ENCODE measurements at regions not wholly inside any gene's neighbourhood (a gene's known extent, or its start where the extent isn't known, plus 50 kb on each side); places are given as distances from the start of the nearest gene placed in this dataset.

DNA sequence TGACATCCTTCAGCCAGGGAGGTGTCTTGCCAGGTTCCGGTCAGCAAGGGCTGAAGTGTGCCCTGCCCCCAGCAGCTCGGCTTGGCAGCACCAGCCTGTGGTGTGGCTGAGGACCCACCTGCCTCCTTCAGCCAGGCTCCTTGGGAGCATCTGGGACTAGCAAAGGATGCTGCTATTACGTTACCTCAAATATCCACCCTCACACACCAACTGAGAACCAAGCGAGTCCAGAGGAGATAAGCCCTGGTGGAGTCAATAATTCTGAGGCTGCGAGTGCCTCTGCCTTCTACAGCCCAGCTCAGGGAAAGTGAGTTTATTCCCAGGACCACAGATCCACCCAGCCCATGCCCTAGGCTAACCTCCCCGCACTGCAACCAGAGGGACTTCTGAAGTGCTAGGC is 57.1 kb upstream of the FSTL4 start:
- no peaks in the 10 kb centered on the region for H3K9me3 ChIP-seq
- peak in 1 of 4 donors; percentile 19 for ATAC-seq
- no peaks in the 10 kb centered on the region for H3K36me3 ChIP-seq
- intact Hi-C loops (cut with DNase I) = no loop called here
- no peaks in the 10 kb centered on the region for H3K27me3 ChIP-seq
- no peak overlapping the region for H3K4me3 ChIP-seq
- TF ChIP-seq, protein P1, sequence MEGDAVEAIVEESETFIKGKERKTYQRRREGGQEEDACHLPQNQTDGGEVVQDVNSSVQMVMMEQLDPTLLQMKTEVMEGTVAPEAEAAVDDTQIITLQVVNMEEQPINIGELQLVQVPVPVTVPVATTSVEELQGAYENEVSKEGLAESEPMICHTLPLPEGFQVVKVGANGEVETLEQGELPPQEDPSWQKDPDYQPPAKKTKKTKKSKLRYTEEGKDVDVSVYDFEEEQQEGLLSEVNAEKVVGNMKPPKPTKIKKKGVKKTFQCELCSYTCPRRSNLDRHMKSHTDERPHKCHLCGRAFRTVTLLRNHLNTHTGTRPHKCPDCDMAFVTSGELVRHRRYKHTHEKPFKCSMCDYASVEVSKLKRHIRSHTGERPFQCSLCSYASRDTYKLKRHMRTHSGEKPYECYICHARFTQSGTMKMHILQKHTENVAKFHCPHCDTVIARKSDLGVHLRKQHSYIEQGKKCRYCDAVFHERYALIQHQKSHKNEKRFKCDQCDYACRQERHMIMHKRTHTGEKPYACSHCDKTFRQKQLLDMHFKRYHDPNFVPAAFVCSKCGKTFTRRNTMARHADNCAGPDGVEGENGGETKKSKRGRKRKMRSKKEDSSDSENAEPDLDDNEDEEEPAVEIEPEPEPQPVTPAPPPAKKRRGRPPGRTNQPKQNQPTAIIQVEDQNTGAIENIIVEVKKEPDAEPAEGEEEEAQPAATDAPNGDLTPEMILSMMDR (IDR thresholded peaks at IDR 0.05) = no peak
- TF ChIP-seq POLR2A (IDR thresholded peaks at IDR 0.05) = no peak
- WGBS (ENCODE audit: insufficient coverage, low coverage, low lambda C conversion rate, missing lambda C conversion rate) = no CpG with 5 or more reads among the region's 6 CpGs
- H3K4me1 ChIP-seq = no peaks in the 10 kb centered on the region
- no peak for DNase-seq
- H3K27ac ChIP-seq = no peak overlapping the region

DNA sequence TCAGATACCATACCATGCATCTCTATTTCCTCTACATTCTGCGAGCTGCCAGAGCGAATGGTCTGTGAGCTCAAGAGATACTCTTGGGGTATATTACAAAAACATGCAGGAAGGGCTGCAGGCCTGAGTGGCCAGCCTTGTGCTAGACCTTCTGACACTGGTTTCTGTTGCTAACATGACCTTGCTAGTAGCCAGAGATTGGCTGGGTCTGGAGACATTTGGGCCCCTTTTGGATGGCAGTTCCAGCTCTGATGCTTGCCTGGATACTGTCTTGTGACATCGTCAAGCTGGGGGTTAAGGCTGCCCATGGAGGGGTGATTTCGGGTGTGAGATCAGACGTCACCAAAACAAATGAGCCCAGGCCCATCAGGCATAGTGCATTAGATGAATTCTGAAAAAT is 56.1 kb upstream of the FSTL4 start:
- intact Hi-C loops (cut with DNase I) = no loop called here
- Histone ChIP-seq H3K4me1 (no peaks in the 10 kb centered on the region), H3K27ac (no peak overlapping the region), H3K36me3 (no peaks in the 10 kb centered on the region), H3K9me3 (no peaks in the 10 kb centered on the region), H3K4me3 (no peak overlapping the region), H3K27me3 (no peaks in the 10 kb centered on the region)
- DNase-seq = no peak
- no peak for ATAC-seq
- WGBS (ENCODE audit: insufficient coverage, low coverage, low lambda C conversion rate, missing lambda C conversion rate) = 70% methylated on average over 5 of the region's 5 CpGs
- TF ChIP-seq, protein P1 (IDR thresholded peaks at IDR 0.05) = no peak
- no peak for TF ChIP-seq POLR2A (IDR thresholded peaks at IDR 0.05)

DNA sequence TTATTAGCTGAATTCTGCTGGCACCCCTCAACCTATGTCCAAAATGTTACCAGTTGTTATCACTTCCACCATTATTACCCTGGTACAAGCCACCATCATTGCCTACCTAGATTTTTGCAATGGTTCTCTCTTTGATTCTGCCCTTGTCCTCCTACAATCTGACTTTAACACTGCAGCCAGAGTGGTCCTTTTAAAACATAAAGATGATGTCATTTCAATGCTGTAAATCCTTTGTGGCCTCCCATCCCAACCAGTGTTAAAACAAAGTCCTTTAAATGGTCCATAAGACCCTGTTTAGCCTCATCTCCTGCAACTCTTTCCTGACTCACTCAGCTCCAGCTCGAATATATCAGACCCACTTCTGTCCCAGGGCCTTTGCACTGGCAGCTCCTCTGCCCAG is 54.9 kb upstream of the FSTL4 start:
- DNase-seq = no peak
- H3K4me1 ChIP-seq = no peaks in the 10 kb centered on the region
- intact Hi-C loops (cut with DNase I) = no loop called here
- no peaks in the 10 kb centered on the region for H3K27me3 ChIP-seq
- H3K27ac ChIP-seq = no peak overlapping the region
- no peaks in the 10 kb centered on the region for H3K36me3 ChIP-seq
- no peaks in the 10 kb centered on the region for H3K9me3 ChIP-seq
- no peak for TF ChIP-seq POLR2A (IDR thresholded peaks at IDR 0.05)
- TF ChIP-seq, protein P1 (IDR thresholded peaks at IDR 0.05) = no peak
- no peak overlapping the region for H3K4me3 ChIP-seq
- 8% methylated on average over 1 of the region's 1 CpG for WGBS (ENCODE audit: insufficient coverage, low coverage, low lambda C conversion rate, missing lambda C conversion rate)
- ATAC-seq = no peak

DNA sequence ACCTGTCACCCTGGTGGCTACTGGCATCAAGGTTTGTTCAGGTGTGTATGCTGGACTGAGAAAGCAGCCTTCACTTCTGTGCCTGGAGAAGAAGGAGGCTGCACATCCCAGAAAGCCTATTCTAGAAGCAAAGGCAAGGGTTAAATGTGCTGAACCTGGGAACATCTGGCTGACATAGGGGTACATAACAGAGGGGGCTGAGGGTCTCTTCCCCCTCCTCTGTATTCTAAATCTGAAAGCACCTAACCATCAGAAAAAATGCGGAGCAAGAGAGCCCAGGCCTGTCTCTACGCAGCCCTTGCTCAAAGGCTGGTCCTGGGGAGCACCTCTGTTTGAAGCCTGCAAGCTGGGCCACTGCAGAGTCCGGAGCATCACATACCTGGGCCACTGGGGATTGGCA is 53.2 kb upstream of the FSTL4 start:
- Histone ChIP-seq H3K9me3 (no peaks in the 10 kb centered on the region), H3K27me3 (no peaks in the 10 kb centered on the region), H3K27ac (no peak overlapping the region), H3K36me3 (no peaks in the 10 kb centered on the region), H3K4me3 (no peak overlapping the region), H3K4me1 (no peaks in the 10 kb centered on the region)
- DNase-seq (no peak), ATAC-seq (no peak)
- 63% methylated on average over 2 of the region's 3 CpGs for WGBS (ENCODE audit: insufficient coverage, low coverage, low lambda C conversion rate, missing lambda C conversion rate)
- intact Hi-C loops (cut with DNase I) = no loop called here
- TF ChIP-seq, protein P1 (IDR thresholded peaks at IDR 0.05) = no peak
- no peak for TF ChIP-seq POLR2A (IDR thresholded peaks at IDR 0.05)

DNA sequence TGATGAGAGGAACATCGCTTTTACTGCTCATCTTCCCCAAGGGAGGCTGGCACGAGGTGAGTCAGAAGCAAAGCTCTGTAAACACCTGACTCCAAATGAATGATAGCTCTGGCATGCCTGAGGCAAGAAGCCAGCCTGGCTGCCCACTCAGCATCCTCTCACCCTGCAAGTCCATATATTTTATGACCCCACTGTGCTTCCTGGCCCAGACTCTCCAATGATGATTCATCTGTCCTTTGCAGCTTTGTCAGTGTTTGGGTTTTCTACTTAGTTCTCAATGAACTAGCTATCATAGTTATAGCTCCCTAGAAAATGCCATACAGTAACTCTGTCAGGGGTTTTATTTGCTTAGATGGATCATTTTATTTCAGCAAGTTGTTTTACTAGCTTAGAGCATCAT is 52.1 kb upstream of the FSTL4 start:
- intact Hi-C loops (cut with DNase I) = no loop called here
- H3K4me3 ChIP-seq = no peak overlapping the region
- no peaks in the 10 kb centered on the region for H3K36me3 ChIP-seq
- H3K9me3 ChIP-seq = no peaks in the 10 kb centered on the region
- no CpG with 5 or more reads among the region's 2 CpGs for WGBS (ENCODE audit: insufficient coverage, low coverage, low lambda C conversion rate, missing lambda C conversion rate)
- DNase-seq (no peak), ATAC-seq (no peak)
- H3K4me1 ChIP-seq = no peaks in the 10 kb centered on the region
- H3K27ac ChIP-seq = no peak overlapping the region
- no peaks in the 10 kb centered on the region for H3K27me3 ChIP-seq
- TF ChIP-seq POLR2A (IDR thresholded peaks at IDR 0.05) = no peak
- TF ChIP-seq, protein P1 (IDR thresholded peaks at IDR 0.05) = no peak

Data from right lobe of liver (tissue), 6 donors.